ENCODE measurements at regions not wholly inside any gene's neighbourhood (a gene's known extent, or its start where the extent isn't known, plus 50 kb on each side); places are given as distances from the start of the nearest gene placed in this dataset.

- no peak for TF ChIP-seq REST (IDR thresholded peaks at IDR 0.05; ENCODE audit: low read depth)
- no peak for TF ChIP-seq POLR2AphosphoS5 (IDR thresholded peaks at IDR 0.05; ENCODE audit: low read depth, low read length)
- no peak for TF ChIP-seq ZNF274 (IDR thresholded peaks at IDR 0.05; ENCODE audit: low read depth, low read length)
- no peak for TF ChIP-seq EZH2 (IDR thresholded peaks at IDR 0.05)
- TF ChIP-seq TCF7L2 (IDR thresholded peaks at IDR 0.05; ENCODE audit: borderline replicate concordance, extremely low read depth, insufficient read depth, insufficient read length), result no peak
- no peak for TF ChIP-seq CEBPB (IDR thresholded peaks at IDR 0.05; ENCODE audit: low read depth)
- TF ChIP-seq SRF (IDR thresholded peaks at IDR 0.05; ENCODE audit: low read depth), result no peak
- no peak for TF ChIP-seq JUND (IDR thresholded peaks at IDR 0.05)
- TF ChIP-seq YY1 (IDR thresholded peaks at IDR 0.05; ENCODE audit: extremely low read depth, insufficient replicate concordance, low read depth, low read length), result no peak
- TF ChIP-seq SIN3A (IDR thresholded peaks at IDR 0.05; ENCODE audit: low read depth), result no peak
- no peak for TF ChIP-seq RAD21 (IDR thresholded peaks at IDR 0.05; ENCODE audit: low read depth)
Measured at GRCh38 chr4:170414360-170414759, 324.6 kb upstream of the AADAT start (continued).

- Histone ChIP-seq H4K20me1 (ENCODE audit: insufficient read depth) (no peaks in the 10 kb centered on the region), H3K4me2 (ENCODE audit: low read length) (no peak overlapping the region), H3K9ac (ENCODE audit: low read length) (no peak overlapping the region), H3K9me2 (ENCODE audit: insufficient read depth) (no peaks in the 10 kb centered on the region), H3K4me1 (ENCODE audit: control insufficient read depth in 1 of 2, insufficient read depth in 2 of 2, low read length in 2 of 2) (no peaks in the 10 kb centered on the region), H3K79me2 (ENCODE audit: insufficient read depth, low read length) (no peaks in the 10 kb centered on the region), H3K36me3 (ENCODE audit: control insufficient read depth in 1 of 2, insufficient read depth in 2 of 2, low read length in 2 of 2) (no peaks in the 10 kb centered on the region), H2AFZ (ENCODE audit: low read depth, low read length, poor library complexity, severe bottlenecking) (no peak overlapping the region), H3K27me3 (ENCODE audit: insufficient read depth, low read length) (no peaks in the 10 kb centered on the region), H3K4me3 (replicated peaks in 1 of 2; ENCODE audit: low read depth in 1 of 2, low read length in 2 of 2) (no peak overlapping the region), H3K9me3 (ENCODE audit: control insufficient read depth in 1 of 2, insufficient read depth in 1 of 2, low read depth in 1 of 2, low read length in 2 of 2) (no peaks in the 10 kb centered on the region), H3K27ac (ENCODE audit: low read depth, low read length) (no peak overlapping the region)
- no peak for ATAC-seq
- intact Hi-C loops (cut with micrococcal nuclease), result no loop called here
- DNase-seq (ENCODE audit: low read depth, low spot score), result no peak
- ChIA-PET RAD21 (ENCODE audit: low non-redundant PET in 1 of 2, low total read pairs in 2 of 2, uncharacterized antibody in 2 of 2, unreplicated experiment in 2 of 2) (no interaction called here), POLR2A (no interaction called here), CTCF (no interaction called here)
- BruUV-seq (replicated peaks), result no TSS peak
- TF ChIP-seq FOSL1 (IDR thresholded peaks at IDR 0.05; ENCODE audit: low read depth), result no peak
- no peak for TF ChIP-seq SRF (IDR thresholded peaks at IDR 0.05; ENCODE audit: low read depth)
- no peak for TF ChIP-seq SP1 (IDR thresholded peaks at IDR 0.05; ENCODE audit: low read depth)
- TF ChIP-seq ZNF274 (IDR thresholded peaks at IDR 0.05; ENCODE audit: low read depth, low read length), result no peak
- no peak for TF ChIP-seq POLR2A (IDR thresholded peaks at IDR 0.05; ENCODE audit: borderline replicate concordance, extremely low read depth, insufficient read depth, insufficient read length)
- TF ChIP-seq SIN3A (IDR thresholded peaks at IDR 0.05; ENCODE audit: low read depth), result no peak
- no peak for TF ChIP-seq POLR2AphosphoS5 (IDR thresholded peaks at IDR 0.05; ENCODE audit: low read depth, low read length)
- no peak for TF ChIP-seq RAD21 (IDR thresholded peaks at IDR 0.05; ENCODE audit: low read depth)
- no peak for TF ChIP-seq EZH2 (IDR thresholded peaks at IDR 0.05)
- TF ChIP-seq YY1 (IDR thresholded peaks at IDR 0.05; ENCODE audit: extremely low read depth, insufficient replicate concordance, low read depth, low read length), result no peak
- no peak for TF ChIP-seq ZFX (IDR thresholded peaks at IDR 0.05)
- TF ChIP-seq REST (IDR thresholded peaks at IDR 0.05; ENCODE audit: low read depth), result no peak
- no peak for TF ChIP-seq TCF7L2 (IDR thresholded peaks at IDR 0.05; ENCODE audit: borderline replicate concordance, extremely low read depth, insufficient read depth, insufficient read length)
- TF ChIP-seq EZH2phosphoT487 (IDR thresholded peaks at IDR 0.05; ENCODE audit: borderline replicate concordance), result no peak
- no peak for TF ChIP-seq CEBPB (IDR thresholded peaks at IDR 0.05; ENCODE audit: low read depth)
Measured at GRCh38 chr4:170413951-170414350, 324.2 kb upstream of the AADAT start.
